NCI-H2171 (cell line): ENCODE measurements at regions not wholly inside any gene's neighbourhood (a gene's known extent, or its start where the extent isn't known, plus 50 kb on each side); places are given as distances from the start of the nearest gene placed in this dataset.

Experiments
- DNase-seq: peaks from one replicate; lab custom pipeline; 2025; lab: John Stamatoyannopoulos, UW

DNA sequence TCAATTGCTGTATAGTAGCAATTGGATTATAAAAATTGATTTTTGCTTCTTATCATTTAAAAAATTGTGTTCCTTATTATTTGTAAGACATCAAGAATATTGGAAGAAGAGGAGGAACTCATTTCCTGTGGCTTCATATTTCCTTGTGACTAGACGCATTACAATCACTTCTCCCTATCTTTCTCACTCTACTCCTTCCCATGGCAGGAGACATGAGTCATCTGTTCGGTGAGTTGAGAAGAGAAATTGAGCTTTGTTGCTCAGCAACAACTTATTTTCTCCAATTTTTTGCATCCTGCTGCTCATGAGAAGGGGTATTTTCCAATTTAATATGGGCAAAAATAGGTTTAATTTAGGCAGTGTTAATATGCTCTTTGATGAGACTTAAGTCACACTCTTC is 1783.9 kb downstream of the SUCLG1 start:
- DNase-seq = no peak

DNA sequence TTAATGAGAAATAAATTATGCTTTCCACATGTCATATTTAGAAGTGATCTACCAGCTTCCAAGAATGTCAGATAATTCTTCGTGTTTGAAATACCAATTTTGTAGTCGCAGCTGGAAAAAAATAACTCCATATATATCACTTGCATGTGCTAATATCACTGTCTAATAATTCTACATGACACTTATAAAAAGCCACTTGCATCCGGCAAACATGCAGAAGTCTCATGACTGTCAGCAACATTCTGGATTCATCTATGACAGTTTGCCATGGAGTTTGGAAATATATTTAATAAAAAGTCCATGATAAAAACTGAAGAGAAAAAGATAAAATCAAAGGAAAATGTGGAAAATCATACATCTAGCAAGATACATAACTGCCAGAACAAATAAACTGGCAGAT is 1784.4 kb downstream of the SUCLG1 start:
- no peak for DNase-seq

DNA sequence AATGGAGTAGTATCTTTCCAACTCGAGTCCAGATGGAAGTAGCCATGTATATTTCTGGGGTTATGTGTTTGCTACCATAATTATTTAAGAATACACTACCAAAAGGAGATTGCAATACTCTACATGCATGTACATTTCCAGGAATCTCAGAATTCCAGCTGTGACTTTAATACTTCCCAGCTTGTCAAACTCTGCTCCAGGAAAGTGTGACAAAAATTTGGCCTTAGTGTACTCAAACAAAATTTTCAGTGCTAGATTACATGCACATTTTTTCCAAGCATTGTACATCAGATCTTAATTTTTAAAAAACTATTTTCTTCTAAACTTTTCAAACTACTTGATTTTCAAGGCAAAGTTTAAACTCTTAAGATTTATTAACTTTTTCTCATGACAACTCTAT is 1791.6 kb downstream of the SUCLG1 start:
- DNase-seq = no peak

DNA sequence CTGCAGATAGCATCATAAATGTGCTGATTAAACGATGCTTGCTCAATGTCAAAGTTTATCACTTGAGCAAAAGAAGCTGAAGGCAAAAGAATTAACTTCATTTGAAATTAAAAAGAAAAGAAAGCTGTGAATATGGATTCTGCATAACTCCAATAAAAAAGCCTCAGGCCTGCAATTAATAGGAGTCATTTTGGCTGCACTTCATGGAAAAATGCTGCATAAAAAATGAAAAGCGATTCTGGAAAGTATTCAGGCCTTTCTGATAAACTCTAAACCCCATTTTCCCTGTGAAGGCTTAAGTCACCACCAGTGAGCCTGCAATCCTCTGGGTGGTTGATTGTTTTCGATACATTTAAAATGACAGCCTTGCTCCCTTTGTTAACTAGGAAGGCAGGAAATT is 1793.4 kb downstream of the SUCLG1 start:
- no peak for DNase-seq

- no peak for DNase-seq
Observed at GRCh38 chr2:82657106-82657505, 1802.0 kb downstream of the SUCLG1 start.

- DNase-seq = no peak
Observed at GRCh38 chr2:82656420-82656819, 1802.7 kb downstream of the SUCLG1 start.

DNA sequence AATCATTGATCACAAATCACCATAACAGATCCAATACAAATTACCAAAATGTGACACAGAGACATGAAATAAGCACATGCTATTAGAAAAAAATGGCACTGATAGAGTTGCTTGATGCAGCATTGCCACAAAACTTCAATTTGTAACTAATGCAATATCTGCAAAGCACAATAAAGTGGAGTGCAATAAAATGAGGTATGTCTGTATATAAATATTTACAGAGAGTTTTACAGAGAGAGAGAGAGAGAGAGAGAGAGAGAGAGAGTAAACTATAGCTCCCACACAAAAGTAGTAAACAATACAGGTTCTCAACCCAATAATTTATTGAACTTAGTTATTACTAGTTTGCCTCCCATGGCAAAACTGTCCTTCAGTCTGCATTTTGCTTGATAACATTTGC is 1807.0 kb downstream of the SUCLG1 start:
- DNase-seq = no peak

GRCh38 chr2:82650038-82650437 is 1809.0 kb downstream of the SUCLG1 start:
- DNase-seq = no peak

GRCh38 chr2:82641598-82642180 is 1817.4 kb downstream of the SUCLG1 start:
- no peak for DNase-seq

GRCh38 chr2:82636402-82637020 is 1822.6 kb downstream of the SUCLG1 start:
- no peak for DNase-seq

DNA sequence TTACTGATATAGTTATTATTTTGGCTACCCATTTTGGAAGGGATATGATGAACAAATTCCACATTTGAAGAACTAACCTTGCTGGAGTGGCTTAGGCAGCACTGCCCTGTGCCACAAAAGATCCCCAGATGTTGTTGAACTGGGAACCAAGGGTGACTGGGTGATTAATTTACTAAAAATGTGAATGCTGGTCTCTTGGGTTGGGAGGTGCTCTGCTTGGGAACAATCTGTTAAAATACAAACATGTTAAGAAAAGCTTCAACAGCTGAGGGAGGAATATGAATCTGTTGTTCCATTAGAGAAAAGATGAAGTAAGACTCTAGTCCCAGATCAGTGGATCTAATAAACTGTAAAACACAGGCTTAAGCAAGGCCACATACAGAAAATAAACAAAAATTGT is 1860.1 kb downstream of the SUCLG1 start:
- no peak for DNase-seq

- DNase-seq = no peak
Observed at GRCh38 chr2:82596581-82596980, 1862.5 kb downstream of the SUCLG1 start.

- no peak for DNase-seq
Observed at GRCh38 chr2:82591718-82592117, 1867.4 kb downstream of the SUCLG1 start.

DNA sequence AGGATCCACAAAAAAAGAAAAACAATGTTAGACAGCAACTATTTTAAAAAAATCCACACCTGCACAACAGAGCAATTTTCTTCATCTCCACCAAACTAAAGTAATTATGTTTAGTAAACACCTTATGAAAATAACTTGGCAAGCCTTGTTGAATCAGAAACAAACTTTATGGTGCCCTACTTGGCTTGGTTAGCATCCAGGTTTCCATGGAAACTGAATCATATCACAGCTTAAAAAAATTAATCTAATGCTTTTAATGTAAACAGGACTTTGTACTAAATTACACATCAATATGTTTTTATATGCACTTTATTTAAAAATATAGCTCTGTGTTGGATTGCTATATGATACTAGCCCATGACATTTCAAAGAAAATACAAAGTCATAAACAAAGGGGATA is 1882.4 kb downstream of the SUCLG1 start:
- no peak for DNase-seq

DNA sequence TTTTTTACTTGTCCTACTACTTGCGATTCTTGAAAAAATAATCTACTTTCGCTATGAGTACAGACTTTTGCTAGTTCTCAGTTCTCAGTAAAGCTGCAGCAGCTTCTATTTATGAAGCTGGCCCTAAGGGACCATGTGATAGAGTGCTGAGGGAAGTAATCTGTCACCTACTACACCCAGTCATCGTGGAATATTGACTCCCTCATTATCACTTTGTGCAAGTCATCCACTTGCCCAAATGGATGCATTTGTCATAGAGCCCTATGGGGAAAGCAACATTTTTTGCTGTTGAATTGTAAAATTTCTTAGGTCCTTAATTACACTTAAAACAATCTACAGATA is 1919.8 kb downstream of the SUCLG1 start:
- DNase-seq = no peak

GRCh38 chr2:82538590-82539279 is 1920.3 kb downstream of the SUCLG1 start:
- no peak for DNase-seq

DNA sequence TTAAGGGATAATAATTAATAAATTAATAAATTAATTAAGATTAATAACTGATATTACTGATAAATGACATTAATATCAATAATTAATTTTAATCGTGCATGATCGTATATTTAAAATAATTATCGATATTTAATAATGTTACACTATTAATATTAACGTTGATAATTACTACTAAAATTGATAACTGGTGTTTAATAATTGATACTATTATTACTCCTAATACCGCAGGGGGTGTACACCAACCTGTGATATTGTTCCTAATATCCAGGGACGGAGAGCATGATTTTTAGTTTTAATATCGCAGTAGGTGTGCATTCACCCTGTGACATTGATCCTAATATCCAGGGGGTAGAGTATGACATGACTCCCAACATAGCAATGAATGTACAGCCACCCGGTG is 1930.8 kb downstream of the SUCLG1 start:
- DNase-seq = no peak

DNA sequence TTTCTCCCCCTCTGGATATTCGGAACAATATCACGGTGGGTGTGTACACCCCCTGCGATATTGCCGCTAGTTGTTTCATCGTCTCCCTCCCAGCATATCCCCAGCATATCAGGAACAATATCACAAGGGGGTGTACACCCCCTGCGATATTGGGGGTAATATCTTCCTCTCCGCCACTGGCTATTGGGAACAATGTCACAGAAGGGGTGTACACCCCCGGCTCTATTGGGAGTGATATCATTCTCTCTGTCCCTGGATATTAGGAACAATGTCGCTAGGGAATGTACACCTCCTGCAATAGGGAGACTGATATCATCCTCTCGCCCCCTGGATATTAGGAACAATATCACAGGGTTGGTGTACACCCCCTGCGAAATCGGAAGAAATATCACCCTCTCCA is 1932.0 kb downstream of the SUCLG1 start:
- no peak for DNase-seq

GRCh38 chr2:82526277-82526676 is 1932.8 kb downstream of the SUCLG1 start:
- no peak for DNase-seq

DNA sequence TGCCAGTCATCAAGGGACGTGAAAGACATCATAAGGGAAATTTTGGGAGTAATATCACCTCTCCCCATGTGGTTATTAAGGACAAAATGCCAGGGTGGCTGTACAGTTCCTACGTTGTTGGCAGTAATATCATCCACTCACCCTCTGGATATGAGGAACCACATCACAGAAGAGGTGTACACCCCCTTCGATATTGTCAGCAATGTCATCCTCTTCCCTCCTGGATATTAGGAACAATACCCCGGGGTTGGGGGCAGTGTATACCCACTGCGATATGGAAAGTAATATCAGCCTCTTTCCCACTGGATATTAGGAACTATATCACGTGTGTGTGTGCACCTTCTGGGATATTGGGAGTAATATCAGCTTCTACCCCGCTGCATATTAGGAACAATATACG is 1933.3 kb downstream of the SUCLG1 start:
- DNase-seq = no peak

- no peak for DNase-seq
Observed at GRCh38 chr2:82524826-82525225, 1934.3 kb downstream of the SUCLG1 start.

DNA sequence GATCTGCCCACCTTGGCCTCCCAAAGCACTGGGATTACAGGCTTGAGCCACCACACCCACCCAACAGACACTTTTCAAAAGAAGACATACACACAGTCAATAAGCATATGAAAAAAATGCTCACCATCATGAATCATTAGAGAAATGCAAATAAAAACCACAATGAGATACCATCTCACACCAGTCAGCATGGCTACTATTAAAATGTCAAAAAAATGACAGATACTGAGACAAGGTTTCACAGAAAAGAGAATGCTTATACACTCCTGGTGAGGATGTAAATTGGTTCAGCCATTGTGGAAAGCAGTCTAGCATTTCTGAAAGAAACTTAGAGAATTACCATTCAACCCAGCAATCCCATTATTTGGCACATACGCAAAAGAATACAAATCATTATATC is 1947.2 kb downstream of the SUCLG1 start:
- DNase-seq = no peak

- no peak for DNase-seq
Observed at GRCh38 chr2:82508702-82509101, 1950.4 kb downstream of the SUCLG1 start.

GRCh38 chr2:82507657-82508056 is 1951.4 kb downstream of the SUCLG1 start:
- DNase-seq = no peak
